Body of pancreas (tissue), 4 donors: ENCODE measurements at regions not wholly inside any gene's neighbourhood (a gene's known extent, or its start where the extent isn't known, plus 50 kb on each side); places are given as distances from the start of the nearest gene placed in this dataset.

Experiments
- ATAC-seq: fragments of 150-250 bp; one replicate; pipeline ENCODE4 v1.9.1; 2016
- DNase-seq, 4 donors: peaks; one replicate each; pipeline ENCODE4 v3.0.0-alpha.2; 2019
- H3K27ac ChIP-seq, 4 donors: fragments of 200-600 bp; sonication (generic); 1 replicate in 3 of 4; 2 replicates in 1 of 4; pipeline versions ENCODE4 v1.5.1 to v1.6.1; 2016 to 2019; ENCODE audit warnings: mild to moderate bottlenecking in 1 of 4, mixed read lengths in 1 of 4, moderate library complexity in 1 of 4
- H3K27me3 ChIP-seq, 2 donors: fragments of 200-600 bp; sonication (generic); one replicate each; pipeline ENCODE4 v1.6.0; 2016; ENCODE audit warnings: mild to moderate bottlenecking in 1 of 2
- H3K36me3 ChIP-seq, 2 donors: fragments of 200-600 bp; sonication (generic); replicated peaks in 1 of 2; 2 replicates each; pipeline ENCODE4 v1.5.1; 2016; ENCODE audit warnings: low read depth in 2 of 2; ENCODE audit not compliant: insufficient read depth in 1 of 2
- H3K4me1 ChIP-seq: fragments of 200-600 bp; sonication (generic); one replicate; pipeline ENCODE4 v1.6.0; 2016
- H3K4me3 ChIP-seq, 2 donors: fragments of 200-600 bp; sonication (generic); 1 replicate in 1 of 2; 2 replicates in 1 of 2; pipeline ENCODE4 v1.5.1; 2016 to 2019
- H3K9me3 ChIP-seq, 3 donors: fragments of 200-600 bp; sonication (generic); 1 replicate in 2 of 3; 2 replicates in 1 of 3; pipeline ENCODE4 v1.5.1; 2016
- CTCF ChIP-seq, 7 experiments: fragments of 450-650 bp in 4 of 7; fragments of 200-600 bp in 3 of 7; sonication (generic) in 3 of 7; IDR thresholded peaks; one replicate each; pipeline ENCODE4 v1.5.1; 2016 to 2019; ENCODE audit warnings: antibody characterized with exemption in 7 of 7
- POLR2A ChIP-seq, 3 donors: fragments of 450-650 bp; IDR thresholded peaks; one replicate each; pipeline ENCODE4 v1.6.1; 2016; ENCODE audit warnings: antibody characterized with exemption in 3 of 3, mild to moderate bottlenecking in 2 of 3
- WGBS, 2 donors: methylation state at CpG; one replicate each; pipeline ENCODE4 v1.1.5; 2017; 5-methylcytosine and 5-hydroxymethylcytosine counted together
- intact Hi-C: fragments of 100-400 bp; cut with DNase I; formaldehyde crosslinking; loops from one replicate; pipeline ENCODE4 v1.15.1; 2023

- Histone ChIP-seq H3K9me3 (no peaks in the 10 kb centered on the region), H3K4me1 (no peaks in the 10 kb centered on the region), H3K36me3 (no peaks in the 10 kb centered on the region), H3K4me3 (no peak overlapping the region), H3K27ac (no peak overlapping the region), H3K27me3 (no peaks in the 10 kb centered on the region)
- ATAC-seq: no peak
- WGBS, 2 donors: 57 to 58% methylated on average over 2 of the region's 2 CpGs
- intact Hi-C loops: no loop called here
- TF ChIP-seq CTCF (IDR thresholded peaks at IDR 0.05) (no peak), POLR2A (IDR thresholded peaks at IDR 0.05) (no peak)
- no peak for DNase-seq
These were observed 310.6 kb upstream of the MGMT start for GRCh38 chr10:129156406-129156805.

- TF ChIP-seq CTCF (IDR thresholded peaks at IDR 0.05): no peak
- H3K27me3 ChIP-seq: no peaks in the 10 kb centered on the region
- no peaks in the 10 kb centered on the region for H3K4me1 ChIP-seq
- H3K27ac ChIP-seq: no peak overlapping the region
- no peaks in the 10 kb centered on the region for H3K36me3 ChIP-seq
- no peak overlapping the region for H3K4me3 ChIP-seq
- intact Hi-C loops: no loop called here
- ATAC-seq (no peak), DNase-seq (no peak)
- no peaks in the 10 kb centered on the region for H3K9me3 ChIP-seq
- 87 to 90% methylated on average over 5 of the region's 5 CpGs for WGBS, 2 donors
These were observed 309.9 kb upstream of the MGMT start for GRCh38 chr10:129157185-129157584.

GRCh38 chr10:129161150-129161549, 305.9 kb upstream of the MGMT start:
- H3K9me3 ChIP-seq: no peaks in the 10 kb centered on the region
- ATAC-seq: no peak
- DNase-seq: no peak
- intact Hi-C loops: no loop called here
- H3K4me1 ChIP-seq: no peaks in the 10 kb centered on the region
- WGBS, 2 donors: 9 to 14% methylated on average over 2 of the region's 2 CpGs
- no peak overlapping the region for H3K4me3 ChIP-seq
- no peak overlapping the region for H3K27ac ChIP-seq
- no peaks in the 10 kb centered on the region for H3K36me3 ChIP-seq
- TF ChIP-seq POLR2A (IDR thresholded peaks at IDR 0.05) (no peak), CTCF (IDR thresholded peaks at IDR 0.05) (no peak)
- H3K27me3 ChIP-seq: no peaks in the 10 kb centered on the region

- ATAC-seq (no peak), DNase-seq (no peak)
- Histone ChIP-seq H3K27me3 (no peaks in the 10 kb centered on the region), H3K36me3 (no peaks in the 10 kb centered on the region), H3K9me3 (no peaks in the 10 kb centered on the region), H3K27ac (no peak overlapping the region), H3K4me1 (no peaks in the 10 kb centered on the region), H3K4me3 (no peak overlapping the region)
- intact Hi-C loops: no loop called here
- WGBS, 2 donors: 56 to 72% methylated on average over 7 of the region's 7 CpGs
- TF ChIP-seq POLR2A (IDR thresholded peaks at IDR 0.05) (no peak), CTCF (IDR thresholded peaks at IDR 0.05) (no peak)
These were observed 303.5 kb upstream of the MGMT start for GRCh38 chr10:129163531-129163930.

GRCh38 chr10:129165076-129165720, 301.8 kb upstream of the MGMT start:
- 76 to 79% methylated on average over 5 of the region's 5 CpGs for WGBS, 2 donors
- TF ChIP-seq CTCF (IDR thresholded peaks at IDR 0.05) (no peak), POLR2A (IDR thresholded peaks at IDR 0.05) (no peak)
- DNase-seq (no peak), ATAC-seq (no peak)
- Histone ChIP-seq H3K9me3 (no peaks in the 10 kb centered on the region), H3K4me1 (no peaks in the 10 kb centered on the region), H3K27me3 (no peaks in the 10 kb centered on the region), H3K36me3 (no peaks in the 10 kb centered on the region), H3K27ac (no peak overlapping the region), H3K4me3 (no peak overlapping the region)
- intact Hi-C loops: no loop called here
